GM12873 (cell line): ENCODE measurements at regions not wholly inside any gene's neighbourhood (a gene's known extent, or its start where the extent isn't known, plus 50 kb on each side); places are given as distances from the start of the nearest gene placed in this dataset.

Experiments used
- TF ChIP-seq, protein P1 (sequence below): IDR thresholded peaks from 2 replicates; pipeline ENCODE4 v1.5.1; 2012; ENCODE audit warnings: low read depth, mild to moderate bottlenecking, moderate library complexity, low read length, control low read depth; ENCODE audit not compliant: insufficient read depth; ENCODE audit errors: missing control alignments

DNA sequence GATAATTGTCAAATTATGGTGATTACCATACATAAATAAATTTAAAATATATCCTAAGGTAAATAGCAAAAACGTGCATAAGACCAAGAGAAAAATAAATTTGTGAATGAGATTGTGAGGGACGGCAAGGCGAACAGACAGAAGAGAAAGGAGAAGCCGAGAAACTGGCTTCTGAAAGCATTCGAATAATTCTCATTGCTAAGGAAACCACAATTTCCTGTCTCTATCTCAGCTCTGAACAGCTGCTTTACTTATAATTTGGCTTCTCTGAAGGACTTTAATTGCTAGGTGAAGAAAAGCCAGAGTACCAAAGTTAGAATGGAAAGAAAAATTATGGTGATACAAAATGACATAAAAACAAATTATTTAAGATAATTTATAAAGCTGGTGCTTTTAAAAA lies 79.0 kb upstream of the RGS17 start:
- TF ChIP-seq, protein P1, sequence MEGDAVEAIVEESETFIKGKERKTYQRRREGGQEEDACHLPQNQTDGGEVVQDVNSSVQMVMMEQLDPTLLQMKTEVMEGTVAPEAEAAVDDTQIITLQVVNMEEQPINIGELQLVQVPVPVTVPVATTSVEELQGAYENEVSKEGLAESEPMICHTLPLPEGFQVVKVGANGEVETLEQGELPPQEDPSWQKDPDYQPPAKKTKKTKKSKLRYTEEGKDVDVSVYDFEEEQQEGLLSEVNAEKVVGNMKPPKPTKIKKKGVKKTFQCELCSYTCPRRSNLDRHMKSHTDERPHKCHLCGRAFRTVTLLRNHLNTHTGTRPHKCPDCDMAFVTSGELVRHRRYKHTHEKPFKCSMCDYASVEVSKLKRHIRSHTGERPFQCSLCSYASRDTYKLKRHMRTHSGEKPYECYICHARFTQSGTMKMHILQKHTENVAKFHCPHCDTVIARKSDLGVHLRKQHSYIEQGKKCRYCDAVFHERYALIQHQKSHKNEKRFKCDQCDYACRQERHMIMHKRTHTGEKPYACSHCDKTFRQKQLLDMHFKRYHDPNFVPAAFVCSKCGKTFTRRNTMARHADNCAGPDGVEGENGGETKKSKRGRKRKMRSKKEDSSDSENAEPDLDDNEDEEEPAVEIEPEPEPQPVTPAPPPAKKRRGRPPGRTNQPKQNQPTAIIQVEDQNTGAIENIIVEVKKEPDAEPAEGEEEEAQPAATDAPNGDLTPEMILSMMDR = no peak

DNA sequence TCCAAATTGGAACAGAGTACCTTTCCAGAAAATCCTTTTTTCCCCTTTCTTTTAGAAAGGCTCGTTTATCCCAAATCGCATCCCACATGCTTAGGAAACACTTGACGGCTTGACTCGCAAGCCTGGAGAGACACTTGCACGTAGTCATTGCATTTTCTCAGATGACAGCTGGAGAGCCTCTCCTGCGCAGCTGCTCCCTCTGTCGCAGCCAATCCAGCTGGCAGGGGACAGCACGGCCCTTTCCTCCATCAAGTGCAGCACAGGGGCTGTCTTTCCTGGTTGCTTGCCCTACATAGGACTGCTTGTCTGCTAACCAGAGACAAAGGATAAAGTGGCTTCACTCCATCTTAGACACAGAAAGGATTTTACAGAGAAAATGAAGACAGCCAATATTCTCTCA lies 77.6 kb upstream of the RGS17 start:
- TF ChIP-seq, protein P1 = no peak

DNA sequence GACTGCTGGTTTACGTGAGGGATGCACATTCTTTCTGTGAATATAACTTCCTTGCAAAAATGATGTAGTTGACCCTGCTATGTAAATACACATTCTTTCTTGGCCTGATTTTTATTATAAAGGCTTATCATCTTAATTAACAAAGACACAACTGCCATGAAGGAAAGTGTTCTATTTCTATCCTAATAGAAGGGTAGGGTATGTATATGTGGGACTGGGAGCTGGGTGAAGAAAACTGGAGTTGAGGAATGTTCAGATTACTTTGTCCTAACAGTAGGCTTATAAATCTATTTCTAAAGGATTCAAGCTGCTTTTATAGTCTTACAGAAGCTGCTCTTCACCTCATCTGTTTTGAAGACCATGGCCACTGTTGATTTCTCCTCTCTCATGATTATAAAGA lies 76.5 kb upstream of the RGS17 start:
- TF ChIP-seq, protein P1 = no peak

DNA sequence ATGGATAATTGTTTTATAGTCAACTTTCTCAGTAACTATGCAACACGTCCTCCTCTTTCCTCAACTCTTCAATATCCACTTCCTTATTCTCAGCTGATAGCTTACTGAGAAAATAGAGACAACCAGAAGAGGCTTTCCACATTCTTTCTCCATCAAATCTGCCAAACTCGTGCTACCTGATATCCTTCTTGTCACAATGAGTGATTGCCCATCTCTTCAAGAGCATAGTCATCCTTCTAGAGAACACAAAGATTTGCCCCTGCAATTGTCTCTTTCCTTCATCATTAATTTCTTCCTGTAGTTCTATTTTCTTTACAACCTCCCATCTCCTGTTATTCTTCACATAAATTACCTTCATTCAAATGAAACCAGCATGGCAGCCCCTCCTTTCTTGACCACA lies 75.9 kb upstream of the RGS17 start:
- TF ChIP-seq, protein P1 = no peak

DNA sequence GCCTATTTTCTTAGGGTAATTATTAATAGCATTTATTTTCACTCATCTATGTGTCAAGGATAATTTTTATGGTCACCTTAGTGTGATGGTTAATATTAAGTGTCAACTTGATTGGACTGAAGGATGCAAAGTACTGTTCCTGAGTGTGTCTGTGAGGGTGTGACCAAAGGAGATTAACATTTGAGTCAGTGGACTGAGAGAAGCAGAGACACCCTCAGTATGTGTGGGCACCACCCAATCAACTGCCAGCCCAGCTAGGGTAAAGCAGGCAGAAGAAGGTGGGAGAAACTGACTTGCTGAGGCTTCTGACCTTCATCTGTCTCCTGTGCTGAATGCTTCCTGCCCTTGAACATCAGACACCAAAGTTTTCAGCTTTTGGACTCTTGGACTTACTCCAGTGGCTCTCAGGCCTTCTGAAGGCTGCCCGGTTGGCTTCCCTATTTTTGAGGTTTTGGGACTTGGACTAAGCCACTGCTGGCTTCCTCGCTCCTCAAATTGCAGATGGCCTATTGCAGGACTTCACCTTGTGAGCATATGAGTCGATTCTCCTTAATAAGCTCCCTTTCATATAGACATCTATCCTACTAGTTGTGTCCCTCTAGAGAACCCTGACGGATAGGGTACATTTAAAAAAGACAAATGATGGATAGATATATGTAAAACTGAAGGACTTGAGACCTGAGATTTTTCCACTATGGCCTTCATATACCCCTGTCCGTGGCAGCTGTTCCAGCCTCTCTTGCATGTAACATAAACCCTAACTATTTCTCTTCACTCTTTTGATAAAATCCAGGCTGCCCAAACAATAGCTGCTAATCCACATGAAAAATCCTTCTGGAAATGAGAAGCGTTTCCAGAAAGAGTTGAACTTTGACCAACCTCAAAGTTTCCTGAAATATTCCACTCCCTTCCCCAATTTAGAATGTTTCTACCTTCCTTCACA lies 62.1 kb upstream of the RGS17 start:
- TF ChIP-seq, protein P1 = no peak

DNA sequence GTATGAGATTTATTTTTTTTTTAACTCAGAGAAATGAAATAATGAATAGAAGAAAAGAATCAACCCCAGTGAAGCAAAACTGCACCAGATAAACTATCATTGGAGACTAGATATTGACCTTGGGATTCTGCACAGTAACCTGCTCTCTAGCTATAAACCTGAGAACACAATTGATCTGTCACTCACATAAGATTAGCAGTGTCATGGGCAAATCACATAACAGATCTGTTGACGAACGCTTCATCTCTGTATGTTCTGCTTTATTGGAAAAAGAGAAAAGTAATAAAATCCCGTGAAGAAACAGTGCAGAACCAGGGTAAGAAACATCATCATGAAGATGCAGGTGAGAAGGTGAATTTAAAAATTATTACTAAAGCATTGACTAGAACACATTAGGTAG lies 52.8 kb upstream of the RGS17 start:
- TF ChIP-seq, protein P1 = no peak
